Stimulated activated CD4-positive, alpha-beta T cell treated with anti-CD3 and anti-CD28 coated beads, Interleukin-2, amount 100 ng/mL, for 24 hours (primary cell): ENCODE measurements at regions not wholly inside any gene's neighbourhood (a gene's known extent, or its start where the extent isn't known, plus 50 kb on each side); places are given as distances from the start of the nearest gene placed in this dataset.
"Not testable (repeated sequence)": the region's sequence is repeated elsewhere in the genome, so short reads cannot be mapped to it uniquely, and the experiment has no call there.

Experiments used
- DNase-seq, 2 donors: peaks; one replicate each; pipeline ENCODE4 v3.0.0-alpha.2; 2020

GRCh38 chr17:14518919-14519318, 218.0 kb downstream of the HS3ST3B1 start:
- not testable (repeated sequence) for DNase-seq

- DNase-seq, result no peak
These were observed 214.1 kb downstream of the HS3ST3B1 start for GRCh38 chr17:14514973-14515372.

- DNase-seq, result no peak
These were observed 213.0 kb downstream of the HS3ST3B1 start for GRCh38 chr17:14513835-14514234.

- no peak for DNase-seq
These were observed 209.3 kb downstream of the HS3ST3B1 start for GRCh38 chr17:14510136-14510535.

GRCh38 chr17:14508156-14508555, 207.3 kb downstream of the HS3ST3B1 start:
- no peak for DNase-seq

- DNase-seq, result no peak
These were observed 205.5 kb downstream of the HS3ST3B1 start for GRCh38 chr17:14506364-14506763.

GRCh38 chr17:14505606-14506005, 204.7 kb downstream of the HS3ST3B1 start:
- no peak for DNase-seq

- no peak for DNase-seq
These were observed 199.1 kb downstream of the HS3ST3B1 start for GRCh38 chr17:14499976-14500375.

GRCh38 chr17:14498812-14499211, 197.9 kb downstream of the HS3ST3B1 start:
- no peak for DNase-seq

GRCh38 chr17:14494161-14494560, 193.3 kb downstream of the HS3ST3B1 start:
- no peak for DNase-seq

GRCh38 chr17:14489986-14490385, 189.1 kb downstream of the HS3ST3B1 start:
- no peak for DNase-seq

GRCh38 chr17:14488958-14489550, 188.2 kb downstream of the HS3ST3B1 start:
- no peak for DNase-seq

- DNase-seq, result no peak
These were observed 186.2 kb downstream of the HS3ST3B1 start for GRCh38 chr17:14487068-14487467.

GRCh38 chr17:14482715-14483114, 181.8 kb downstream of the HS3ST3B1 start:
- DNase-seq, result no peak

GRCh38 chr17:14481664-14482063, 180.8 kb downstream of the HS3ST3B1 start:
- no peak for DNase-seq

- no peak for DNase-seq
These were observed 173.7 kb downstream of the HS3ST3B1 start for GRCh38 chr17:14474591-14474990.

GRCh38 chr17:14471052-14471451, 170.2 kb downstream of the HS3ST3B1 start:
- no peak for DNase-seq

- DNase-seq, result no peak
These were observed 169.5 kb downstream of the HS3ST3B1 start for GRCh38 chr17:14470417-14470816.

- DNase-seq, result no peak
These were observed 169.1 kb downstream of the HS3ST3B1 start for GRCh38 chr17:14469971-14470370.

GRCh38 chr17:14468858-14469257, 168.0 kb downstream of the HS3ST3B1 start:
- DNase-seq, result no peak

- DNase-seq, result no peak
These were observed 160.3 kb downstream of the HS3ST3B1 start for GRCh38 chr17:14461227-14461548.

GRCh38 chr17:14460516-14461226, 159.8 kb downstream of the HS3ST3B1 start:
- DNase-seq, result no peak

GRCh38 chr17:14459955-14460354, 159.1 kb downstream of the HS3ST3B1 start:
- no peak for DNase-seq

GRCh38 chr17:14458724-14459123, 157.8 kb downstream of the HS3ST3B1 start:
- no peak for DNase-seq

GRCh38 chr17:14454746-14455145, 153.9 kb downstream of the HS3ST3B1 start:
- no peak for DNase-seq
